Mesenchymal stem cell (in vitro differentiated cells and primary cell): ENCODE measurements at regions not wholly inside any gene's neighbourhood (a gene's known extent, or its start where the extent isn't known, plus 50 kb on each side); places are given as distances from the start of the nearest gene placed in this dataset.
A peak's percentile ranks its signal among the peaks of the same experiment; 100 is the strongest.

Source experiments
- DNase-seq: peaks from one replicate; pipeline ENCODE4 v3.0.0-alpha.2; 2013
- H2AFZ ChIP-seq: one replicate; pipeline ENCODE4 v1.6.1; 2013; ENCODE audit warnings: low read depth, mild to moderate bottlenecking, control low read depth, inconsistent platforms, low read length, moderate library complexity
- H2AK5ac ChIP-seq: 2 replicates; pipeline ENCODE4 v1.6.1; 2013; ENCODE audit warnings: low read length, moderate library complexity, mild to moderate bottlenecking, inconsistent platforms; ENCODE audit not compliant: severe bottlenecking
- H2BK120ac ChIP-seq: one replicate; pipeline ENCODE4 v1.6.1; 2013; ENCODE audit warnings: low read depth, mild to moderate bottlenecking, inconsistent platforms, low read length, moderate library complexity
- H2BK12ac ChIP-seq, 2 experiments: one replicate each; pipeline ENCODE4 v1.6.1; 2013; ENCODE audit warnings: inconsistent platforms in 2 of 2, low read length in 2 of 2, mild to moderate bottlenecking in 2 of 2, moderate library complexity in 2 of 2, control low read depth in 1 of 2
- H2BK15ac ChIP-seq: one replicate; pipeline ENCODE4 v1.6.1; 2013; ENCODE audit warnings: mild to moderate bottlenecking, low read depth, inconsistent platforms; ENCODE audit not compliant: poor library complexity, severe bottlenecking
- H2BK5ac ChIP-seq: 2 replicates; pipeline ENCODE4 v1.6.1; 2013; ENCODE audit warnings: low read depth, mild to moderate bottlenecking, low read length, control low read depth, inconsistent platforms; ENCODE audit not compliant: poor library complexity, severe bottlenecking
- H3K14ac ChIP-seq, 2 experiments: one replicate each; pipeline ENCODE4 v1.6.1; 2013; ENCODE audit warnings: inconsistent platforms in 2 of 2, low read length in 2 of 2, control low read depth in 1 of 2, mild to moderate bottlenecking in 1 of 2, moderate library complexity in 1 of 2
- H3K18ac ChIP-seq, 2 experiments: one replicate each; pipeline ENCODE4 v1.6.1; 2013; ENCODE audit warnings: inconsistent platforms in 2 of 2, low read length in 2 of 2, control low read depth in 1 of 2, low read depth in 1 of 2, mild to moderate bottlenecking in 1 of 2
- H3K23ac ChIP-seq, 2 experiments: one replicate each; pipeline ENCODE4 v1.6.1; 2013; ENCODE audit warnings: inconsistent platforms in 2 of 2, low read length in 2 of 2, mild to moderate bottlenecking in 2 of 2, moderate library complexity in 2 of 2, control low read depth in 1 of 2
- H3K27ac ChIP-seq: 2 replicates; pipeline ENCODE4 v1.5.1; 2013; ENCODE audit warnings: mild to moderate bottlenecking, moderate library complexity, low read length, control low read depth, inconsistent platforms; ENCODE audit not compliant: poor library complexity, severe bottlenecking
- H3K27me3 ChIP-seq, 2 experiments: 2 replicates each; pipeline versions ENCODE4 v1.6.1 to v1.7.0; 2013; ENCODE audit warnings: low read length in 2 of 2, mild to moderate bottlenecking in 2 of 2, moderate library complexity in 2 of 2, control low read depth in 1 of 2, inconsistent platforms in 1 of 2; ENCODE audit not compliant: control insufficient read depth in 1 of 2, insufficient read depth in 1 of 2
- H3K36me3 ChIP-seq, 2 experiments: 2 replicates each; pipeline versions ENCODE4 v1.6.1 to v1.7.0; 2013; ENCODE audit warnings: low read length in 2 of 2, control low read depth in 1 of 2, inconsistent platforms in 1 of 2, low read depth in 1 of 2, mild to moderate bottlenecking in 1 of 2; ENCODE audit not compliant: insufficient read depth in 2 of 2, control insufficient read depth in 1 of 2
- H3K4ac ChIP-seq, 2 experiments: one replicate each; pipeline ENCODE4 v1.6.1; 2013; ENCODE audit warnings: inconsistent platforms in 2 of 2, low read length in 2 of 2, mild to moderate bottlenecking in 2 of 2, moderate library complexity in 2 of 2, control low read depth in 1 of 2, low read depth in 1 of 2
- H3K4me1 ChIP-seq: 2 replicates; pipeline ENCODE4 v1.6.1; 2013; ENCODE audit warnings: low read depth, low read length, control low read depth; ENCODE audit not compliant: control insufficient read depth, insufficient read depth
- H3K4me2 ChIP-seq: 2 replicates; pipeline ENCODE4 v1.6.1; 2013; ENCODE audit warnings: low read length, mild to moderate bottlenecking, inconsistent platforms; ENCODE audit not compliant: poor library complexity, severe bottlenecking
- H3K4me3 ChIP-seq, 2 experiments: 2 replicates each; pipeline versions ENCODE4 v1.5.1 to v1.7.0; 2013; ENCODE audit warnings: low read length in 2 of 2, mild to moderate bottlenecking in 2 of 2, control low read depth in 1 of 2, low read depth in 1 of 2; ENCODE audit not compliant: insufficient read depth in 1 of 2
- H3K79me1 ChIP-seq: replicated peaks from 2 replicates; pipeline ENCODE4 v1.6.1; 2013; ENCODE audit warnings: mild to moderate bottlenecking, control low read depth, low read length, inconsistent platforms; ENCODE audit not compliant: poor library complexity, severe bottlenecking
- H3K9ac ChIP-seq: 2 replicates; pipeline ENCODE4 v1.7.0; 2013; ENCODE audit warnings: mild to moderate bottlenecking, low read length, moderate library complexity
- H3K9me3 ChIP-seq: 2 replicates; pipeline ENCODE4 v1.7.0; 2013; ENCODE audit warnings: mild to moderate bottlenecking, low read length; ENCODE audit not compliant: control insufficient read depth
- H4K8ac ChIP-seq: one replicate; pipeline ENCODE4 v1.6.1; 2013; ENCODE audit warnings: inconsistent platforms, mild to moderate bottlenecking, low read length, moderate library complexity
- H4K91ac ChIP-seq: one replicate; pipeline ENCODE4 v1.6.1; 2013; ENCODE audit warnings: mild to moderate bottlenecking, low read length, inconsistent platforms
- WGBS: methylation state at CpG from one replicate; pipeline ENCODE4 v1.1.7; 2013; ENCODE audit warnings: mixed read lengths; 5-methylcytosine and 5-hydroxymethylcytosine counted together

DNA sequence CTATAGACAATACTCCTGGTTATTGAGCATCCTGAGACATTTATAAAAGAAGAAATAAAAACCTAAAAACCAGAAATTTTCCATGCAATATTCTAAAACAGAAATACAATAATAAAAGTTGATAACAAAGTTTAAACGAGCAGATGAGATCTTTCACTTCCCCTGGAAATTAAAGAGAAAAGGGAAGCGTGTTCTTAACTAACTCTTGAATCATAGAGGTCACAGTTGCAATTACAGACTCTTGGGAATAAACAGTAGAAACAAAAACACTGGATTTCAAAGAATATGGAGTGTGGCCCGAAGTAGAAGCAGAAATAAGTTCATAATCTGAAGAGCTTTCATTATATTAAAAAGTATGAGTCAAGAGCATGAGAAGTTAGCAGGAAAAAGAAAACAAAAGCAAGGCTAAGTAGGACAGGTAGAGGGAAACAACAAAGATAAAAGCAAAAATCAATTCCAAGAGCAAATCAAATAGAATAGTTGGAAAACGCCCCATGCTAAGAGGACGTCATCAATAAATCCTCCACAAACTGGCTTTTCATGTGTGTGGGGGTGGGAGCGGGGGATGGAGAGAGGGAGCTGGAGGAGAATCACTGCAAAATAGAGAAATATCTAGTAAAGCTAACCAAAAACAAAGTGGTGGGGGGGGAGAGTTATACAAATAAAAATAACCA lies 55.2 kb upstream of the C10orf71 start:
- no peak overlapping the region for H2BK15ac ChIP-seq
- 70% methylated on average over 3 of the region's 6 CpGs for WGBS
- H3K14ac ChIP-seq: no peak overlapping the region
- no peak overlapping the region for H3K27ac ChIP-seq
- no peak for DNase-seq
- H3K4ac ChIP-seq: no peak overlapping the region
- no peak overlapping the region for H2AK5ac ChIP-seq
- no peaks in the 10 kb centered on the region for H3K4me1 ChIP-seq
- no peak overlapping the region for H4K8ac ChIP-seq
- H3K36me3 ChIP-seq: no peaks in the 10 kb centered on the region
- no peak overlapping the region for H2AFZ ChIP-seq
- H3K27me3 ChIP-seq: peaks cover 8 to 30% of the 10 kb centered on the region in 2 experiments
- no peaks in the 10 kb centered on the region for H3K9me3 ChIP-seq
- no peak overlapping the region for H3K23ac ChIP-seq
- no peak overlapping the region for H2BK12ac ChIP-seq
- no peak overlapping the region for H3K9ac ChIP-seq
- H3K4me3 ChIP-seq: no peak overlapping the region
- H4K91ac ChIP-seq: no peak overlapping the region
- H2BK120ac ChIP-seq: no peak overlapping the region
- H3K4me2 ChIP-seq: no peak overlapping the region
- H3K79me1 ChIP-seq: no peaks in the 10 kb centered on the region
- no peak overlapping the region for H2BK5ac ChIP-seq
- no peak overlapping the region for H3K18ac ChIP-seq

DNA sequence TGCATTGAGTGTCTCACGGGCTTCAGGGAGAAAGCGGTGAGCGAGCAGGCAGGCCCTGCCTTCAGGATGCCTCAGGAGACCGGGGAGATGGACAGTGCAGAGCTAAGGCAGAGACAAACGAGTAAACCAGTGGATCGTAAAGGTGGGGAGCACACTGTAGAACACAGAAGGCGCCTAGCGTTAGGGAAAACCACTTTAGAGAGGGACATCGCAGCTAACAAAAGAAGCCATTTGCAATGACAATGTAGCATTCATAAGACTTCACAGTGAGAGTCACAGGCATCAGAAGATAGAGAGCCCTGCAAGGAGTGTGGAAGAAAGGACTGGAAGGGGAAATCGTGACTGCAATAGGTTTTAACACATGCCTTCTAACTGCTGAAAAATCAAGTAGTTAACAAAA lies 54.9 kb upstream of the TMEM273 start:
- Histone ChIP-seq H2BK12ac (no peak overlapping the region), H3K4me2 (no peak overlapping the region), H3K27me3 (peaks cover 8 to 30% of the 10 kb centered on the region in 2 experiments), H2BK120ac (no peak overlapping the region), H3K18ac (no peak overlapping the region), H3K23ac (no peak overlapping the region), H3K4me1 (no peaks in the 10 kb centered on the region), H3K9me3 (no peaks in the 10 kb centered on the region), H3K4me3 (no peak overlapping the region), H3K4ac (no peak overlapping the region), H3K27ac (no peak overlapping the region), H2AFZ (no peak overlapping the region), H2BK5ac (no peak overlapping the region), H3K36me3 (no peaks in the 10 kb centered on the region), H2BK15ac (no peak overlapping the region), H4K91ac (no peak overlapping the region), H3K79me1 (no peaks in the 10 kb centered on the region), H4K8ac (no peak overlapping the region), H2AK5ac (no peak overlapping the region), H3K9ac (no peak overlapping the region), H3K14ac (no peak overlapping the region)
- WGBS: 64% methylated on average over 9 of the region's 10 CpGs
- no peak for DNase-seq

DNA sequence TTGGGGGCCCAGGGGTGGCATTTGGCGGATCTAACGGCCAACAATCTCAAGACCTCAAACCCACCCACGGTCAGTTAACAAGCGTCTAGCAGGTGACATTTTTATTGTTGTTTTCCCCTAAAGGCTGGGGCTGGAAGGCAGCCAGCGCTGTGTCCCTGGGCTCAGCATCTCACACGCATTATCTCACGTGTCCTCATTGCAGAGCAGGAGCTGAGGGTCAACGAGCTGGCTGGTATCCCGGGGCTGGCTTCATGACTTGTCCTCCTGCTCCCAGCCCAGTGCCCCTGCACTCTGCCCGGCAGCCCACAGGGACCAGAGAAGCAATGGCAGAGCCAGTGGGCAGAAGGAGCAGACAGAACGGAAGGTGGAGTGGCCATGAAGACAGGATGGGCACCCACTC lies 54.4 kb upstream of the TMEM273 start:
- H3K79me1 ChIP-seq: no peaks in the 10 kb centered on the region
- H3K18ac ChIP-seq: no peak overlapping the region
- no peaks in the 10 kb centered on the region for H3K4me1 ChIP-seq
- H3K4ac ChIP-seq: no peak overlapping the region
- no peak overlapping the region for H4K91ac ChIP-seq
- H3K27me3 ChIP-seq: peaks cover 8 to 30% of the 10 kb centered on the region in 2 experiments
- no peak overlapping the region for H2BK15ac ChIP-seq
- H2BK5ac ChIP-seq: no peak overlapping the region
- no peak overlapping the region for H3K14ac ChIP-seq
- H3K4me3 ChIP-seq: no peak overlapping the region
- H3K23ac ChIP-seq: no peak overlapping the region
- no peak for DNase-seq
- H3K4me2 ChIP-seq: no peak overlapping the region
- H3K36me3 ChIP-seq: no peaks in the 10 kb centered on the region
- H3K9me3 ChIP-seq: no peaks in the 10 kb centered on the region
- 88% methylated on average over 11 of the region's 11 CpGs for WGBS
- H2BK12ac ChIP-seq: no peak overlapping the region
- no peak overlapping the region for H4K8ac ChIP-seq
- no peak overlapping the region for H2AFZ ChIP-seq
- no peak overlapping the region for H2BK120ac ChIP-seq
- H3K27ac ChIP-seq: no peak overlapping the region
- H3K9ac ChIP-seq: no peak overlapping the region
- no peak overlapping the region for H2AK5ac ChIP-seq

- Histone ChIP-seq H3K23ac (no peak overlapping the region), H3K79me1 (no peaks in the 10 kb centered on the region), H3K14ac (no peak overlapping the region)
Observed at GRCh38 chr10:49241385-49241784, 53.2 kb upstream of the TMEM273 start.

More at GRCh38 chr10:49241385-49241784, 53.2 kb upstream of the TMEM273 start:
- H3K4me2 ChIP-seq: no peak overlapping the region
- H2AK5ac ChIP-seq: no peak overlapping the region
- no peaks in the 10 kb centered on the region for H3K9me3 ChIP-seq
- H3K27me3 ChIP-seq: peaks cover 8 to 39% of the 10 kb centered on the region in 2 experiments
- no peak overlapping the region for H2AFZ ChIP-seq
- H2BK15ac ChIP-seq: no peak overlapping the region
- H2BK12ac ChIP-seq: no peak overlapping the region
- H3K4me1 ChIP-seq: no peaks in the 10 kb centered on the region
- no peak overlapping the region for H4K91ac ChIP-seq
- peak; percentile 10 for DNase-seq
- H4K8ac ChIP-seq: no peak overlapping the region
- no peak overlapping the region for H3K27ac ChIP-seq
- H3K4me3 ChIP-seq: no peak overlapping the region
- H3K9ac ChIP-seq: no peak overlapping the region
- 45% methylated on average over 2 of the region's 2 CpGs for WGBS
- no peak overlapping the region for H3K18ac ChIP-seq
- H2BK5ac ChIP-seq: no peak overlapping the region
- H3K4ac ChIP-seq: no peak overlapping the region
- no peaks in the 10 kb centered on the region for H3K36me3 ChIP-seq
- H2BK120ac ChIP-seq: no peak overlapping the region
